ENCODE measurements at regions not wholly inside any gene's neighbourhood (a gene's known extent, or its start where the extent isn't known, plus 50 kb on each side); places are given as distances from the start of the nearest gene placed in this dataset.

GRCh38 chrX:79462458-79462857 is 95.3 kb upstream of the ITM2A start:
- TF ChIP-seq CTCF (conservative IDR thresholded peaks at IDR 0.05; ENCODE audit: low read depth, low read length) (no peak), EZH2 (IDR thresholded peaks at IDR 0.05; ENCODE audit: low read length, unreplicated experiment) (no peak), EZH2phosphoT487 (IDR thresholded peaks at IDR 0.05; ENCODE audit: borderline replicate concordance, low read length) (no peak)
